HG03025 (cell line): ENCODE measurements at regions not wholly inside any gene's neighbourhood (a gene's known extent, or its start where the extent isn't known, plus 50 kb on each side); places are given as distances from the start of the nearest gene placed in this dataset.
"Not testable (repeated sequence)": the region's sequence is repeated elsewhere in the genome, so short reads cannot be mapped to it uniquely, and the experiment has no call there.

Experiments used
- ATAC-seq: cut with Tn5 transposase; IDR thresholded peaks from one replicate; pipeline ENCODE4 v1.9.1; 2021; ENCODE audit warnings: mild to moderate bottlenecking, moderate library complexity; ENCODE audit not compliant: unreplicated experiment, low FRiP score

GRCh38 chr2:176985871-176986270 lies 226.7 kb upstream of the HNRNPA3 start:
- ATAC-seq: no peak

- no peak for ATAC-seq
Measured at GRCh38 chr2:176986487-176986886, 226.1 kb upstream of the HNRNPA3 start.

GRCh38 chr2:176991411-176991810 lies 221.2 kb upstream of the HNRNPA3 start:
- ATAC-seq: no peak

GRCh38 chr2:176997074-176997791 lies 215.4 kb upstream of the HNRNPA3 start:
- ATAC-seq: peak; percentile 68

- ATAC-seq: peak; percentile 20
Measured at GRCh38 chr2:176997792-176998169, 214.8 kb upstream of the HNRNPA3 start.

GRCh38 chr2:176999301-176999700 lies 213.3 kb upstream of the HNRNPA3 start:
- ATAC-seq: no peak

- ATAC-seq: no peak
Measured at GRCh38 chr2:177000061-177000714, 212.4 kb upstream of the HNRNPA3 start.

- no peak for ATAC-seq
Measured at GRCh38 chr2:177000715-177001072, 211.9 kb upstream of the HNRNPA3 start.

- no peak for ATAC-seq
Measured at GRCh38 chr2:177001334-177001733, 211.3 kb upstream of the HNRNPA3 start.

GRCh38 chr2:177002983-177003382 lies 209.6 kb upstream of the HNRNPA3 start:
- no peak for ATAC-seq

GRCh38 chr2:177007726-177008125 lies 204.9 kb upstream of the HNRNPA3 start:
- ATAC-seq: not testable (repeated sequence)

GRCh38 chr2:177008662-177009061 lies 203.9 kb upstream of the HNRNPA3 start:
- ATAC-seq: not testable (repeated sequence)

- no peak for ATAC-seq
Measured at GRCh38 chr2:177010146-177010545, 202.4 kb upstream of the HNRNPA3 start.

GRCh38 chr2:177010861-177011260 lies 201.7 kb upstream of the HNRNPA3 start:
- no peak for ATAC-seq

- ATAC-seq: no peak
Measured at GRCh38 chr2:177014946-177015345, 197.6 kb upstream of the HNRNPA3 start.

- no peak for ATAC-seq
Measured at GRCh38 chr2:177015356-177015923, 197.2 kb upstream of the HNRNPA3 start.

- ATAC-seq: no peak
Measured at GRCh38 chr2:177020524-177021119, 192.0 kb upstream of the HNRNPA3 start.

- ATAC-seq: no peak
Measured at GRCh38 chr2:177021706-177022343, 190.8 kb upstream of the HNRNPA3 start.

GRCh38 chr2:177024765-177025164 lies 187.8 kb upstream of the HNRNPA3 start:
- ATAC-seq: no peak

GRCh38 chr2:177026253-177026652 lies 186.3 kb upstream of the HNRNPA3 start:
- ATAC-seq: no peak

GRCh38 chr2:177026956-177027355 lies 185.6 kb upstream of the HNRNPA3 start:
- ATAC-seq: no peak
